Fibroblast of lung (primary cell): ENCODE measurements at regions not wholly inside any gene's neighbourhood (a gene's known extent, or its start where the extent isn't known, plus 50 kb on each side); places are given as distances from the start of the nearest gene placed in this dataset.

Source experiments
- EZH2 ChIP-seq: IDR thresholded peaks from 2 replicates; pipeline ENCODE4 v1.5.1; 2012; ENCODE audit warnings: low read length, control low read depth, mild to moderate bottlenecking; ENCODE audit errors: missing control alignments
- TF ChIP-seq, protein P1 (sequence below), 2 donors: IDR thresholded peaks in 1 of 2; conservative IDR thresholded peaks in 1 of 2; 1 replicate in 1 of 2; 2 replicates in 1 of 2; pipeline ENCODE4 v1.5.1; 2011 to 2012; ENCODE audit warnings: low read length in 2 of 2, control low read depth in 1 of 2, inconsistent platforms in 1 of 2, low read depth in 1 of 2, mild to moderate bottlenecking in 1 of 2

DNA sequence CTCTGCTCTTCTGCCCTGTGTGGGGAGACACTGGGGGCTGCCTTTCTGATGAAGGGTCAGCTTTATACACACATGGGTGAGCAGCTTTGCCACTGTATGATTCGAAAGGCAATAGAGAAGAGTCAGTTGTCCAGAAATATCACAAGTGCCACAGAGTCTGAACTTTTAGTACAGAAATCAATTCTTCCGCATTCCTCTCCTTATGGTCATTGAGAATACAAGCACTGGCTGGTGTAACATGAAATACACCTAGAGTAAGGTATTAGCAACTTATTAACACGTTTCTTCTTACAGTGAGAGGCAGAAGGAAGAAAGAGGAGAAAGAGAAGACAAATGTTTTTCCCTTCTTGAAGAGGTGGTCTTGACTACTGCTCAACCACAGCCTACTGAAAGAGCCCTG, 579.2 kb downstream of the ZEB2 start:
- TF ChIP-seq EZH2 = no peak
- TF ChIP-seq, protein P1, sequence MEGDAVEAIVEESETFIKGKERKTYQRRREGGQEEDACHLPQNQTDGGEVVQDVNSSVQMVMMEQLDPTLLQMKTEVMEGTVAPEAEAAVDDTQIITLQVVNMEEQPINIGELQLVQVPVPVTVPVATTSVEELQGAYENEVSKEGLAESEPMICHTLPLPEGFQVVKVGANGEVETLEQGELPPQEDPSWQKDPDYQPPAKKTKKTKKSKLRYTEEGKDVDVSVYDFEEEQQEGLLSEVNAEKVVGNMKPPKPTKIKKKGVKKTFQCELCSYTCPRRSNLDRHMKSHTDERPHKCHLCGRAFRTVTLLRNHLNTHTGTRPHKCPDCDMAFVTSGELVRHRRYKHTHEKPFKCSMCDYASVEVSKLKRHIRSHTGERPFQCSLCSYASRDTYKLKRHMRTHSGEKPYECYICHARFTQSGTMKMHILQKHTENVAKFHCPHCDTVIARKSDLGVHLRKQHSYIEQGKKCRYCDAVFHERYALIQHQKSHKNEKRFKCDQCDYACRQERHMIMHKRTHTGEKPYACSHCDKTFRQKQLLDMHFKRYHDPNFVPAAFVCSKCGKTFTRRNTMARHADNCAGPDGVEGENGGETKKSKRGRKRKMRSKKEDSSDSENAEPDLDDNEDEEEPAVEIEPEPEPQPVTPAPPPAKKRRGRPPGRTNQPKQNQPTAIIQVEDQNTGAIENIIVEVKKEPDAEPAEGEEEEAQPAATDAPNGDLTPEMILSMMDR (conservative IDR thresholded peaks at IDR 0.05 in 1 of 2, IDR thresholded peaks at IDR 0.05 in 1 of 2; ENCODE audit: low read depth in 1 of 2, low read length in 2 of 2) = no peak
